EL (cell line): ENCODE measurements at regions not wholly inside any gene's neighbourhood (a gene's known extent, or its start where the extent isn't known, plus 50 kb on each side); places are given as distances from the start of the nearest gene placed in this dataset.
"Not testable (repeated sequence)": the region's sequence is repeated elsewhere in the genome, so short reads cannot be mapped to it uniquely, and the experiment has no call there.

Experiments used
- DNase-seq: peaks from one replicate; pipeline ENCODE4 v3.0.0-alpha.2; 2016

DNA sequence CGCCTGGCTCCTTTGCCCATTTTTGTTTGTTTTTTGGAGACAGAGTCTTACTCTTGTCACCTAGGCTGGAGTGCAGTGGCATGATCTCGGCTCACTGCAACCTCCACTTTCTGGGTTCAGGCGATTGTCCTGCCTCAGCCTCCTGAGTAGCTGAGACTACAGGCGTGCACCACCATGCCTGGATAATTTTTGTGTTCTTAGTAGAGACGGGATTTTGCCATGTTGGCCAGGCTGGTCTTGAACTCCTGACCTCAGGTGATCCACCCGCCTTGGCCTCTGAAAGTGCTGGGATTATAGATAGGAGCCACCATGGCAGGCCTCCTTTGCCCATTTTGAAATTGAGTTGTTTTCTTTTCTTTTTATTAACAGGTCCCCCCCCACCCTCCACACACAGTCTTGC lies 89.4 kb upstream of the TPTE start:
- not testable (repeated sequence) for DNase-seq

GRCh38 chr21:10432456-10432855 lies 88.9 kb upstream of the TPTE start:
- DNase-seq = not testable (repeated sequence)

GRCh38 chr21:10437977-10438376 lies 83.4 kb upstream of the TPTE start:
- not testable (repeated sequence) for DNase-seq

GRCh38 chr21:10440639-10441038 lies 80.7 kb upstream of the TPTE start:
- DNase-seq = not testable (repeated sequence)

GRCh38 chr21:10442018-10442417 lies 79.4 kb upstream of the TPTE start:
- DNase-seq = not testable (repeated sequence)

GRCh38 chr21:10445685-10446084 lies 75.7 kb upstream of the TPTE start:
- DNase-seq = not testable (repeated sequence)

DNA sequence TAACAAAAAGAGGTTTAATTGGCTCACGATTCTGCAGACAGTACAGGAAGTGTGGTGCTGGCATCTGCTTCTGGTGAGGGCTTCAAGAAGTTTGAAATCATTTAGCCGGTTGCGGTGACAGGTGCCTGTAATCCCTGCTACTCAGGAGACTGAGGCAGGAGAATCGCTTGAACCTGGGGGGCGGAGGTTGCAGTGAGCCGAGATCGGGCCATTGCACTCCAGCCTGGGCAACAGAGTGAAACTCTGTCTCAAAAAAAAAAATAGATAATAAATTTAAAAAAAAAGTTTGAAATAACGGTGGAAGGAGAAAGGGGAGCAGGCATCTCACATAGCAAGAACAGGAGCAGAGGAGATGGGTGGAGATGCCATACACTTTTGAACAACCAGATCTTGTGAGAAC lies 71.9 kb upstream of the TPTE start:
- DNase-seq = not testable (repeated sequence)

DNA sequence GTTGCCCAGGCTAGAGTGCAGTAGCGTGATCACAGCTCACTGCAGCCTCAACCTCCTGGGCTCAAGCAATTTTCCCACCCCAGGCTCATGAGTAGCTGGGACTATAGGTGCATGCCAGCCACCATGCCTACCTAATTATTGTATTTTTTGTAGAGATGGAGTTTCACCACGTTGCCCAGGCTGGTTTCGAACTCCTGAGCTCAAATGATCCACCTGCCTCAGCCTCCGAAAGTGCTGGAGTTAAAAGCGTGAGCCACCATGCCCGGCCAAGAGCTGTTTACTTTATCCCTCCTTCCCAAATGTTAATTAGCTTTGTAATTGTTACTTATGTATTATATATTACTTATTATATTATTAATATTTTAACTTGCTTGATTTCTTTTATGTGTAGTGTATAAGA lies 70.1 kb upstream of the TPTE start:
- not testable (repeated sequence) for DNase-seq

- DNase-seq = not testable (repeated sequence)
These were observed 63.6 kb upstream of the TPTE start for GRCh38 chr21:10457765-10458164.

GRCh38 chr21:10460957-10461356 lies 60.4 kb upstream of the TPTE start:
- DNase-seq = not testable (repeated sequence)

GRCh38 chr21:10461445-10461844 lies 59.9 kb upstream of the TPTE start:
- not testable (repeated sequence) for DNase-seq

DNA sequence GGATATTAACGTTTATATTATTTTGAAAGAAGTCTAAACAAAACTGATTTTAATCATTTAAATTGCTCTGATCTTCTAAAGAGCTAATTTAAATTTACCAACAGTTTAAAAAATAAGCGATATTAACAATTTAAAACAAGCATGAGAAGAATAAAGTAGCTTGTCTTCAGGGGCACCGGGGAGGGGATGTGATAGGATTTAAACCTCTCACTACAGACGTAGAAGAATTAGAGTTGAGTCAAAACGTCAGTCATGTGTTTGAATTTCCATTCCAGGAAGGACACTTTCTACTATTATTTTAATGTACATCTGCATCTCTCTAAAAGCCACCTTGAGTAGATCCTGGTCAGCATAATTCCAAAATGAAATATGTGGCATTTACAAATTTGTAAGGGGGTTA lies 58.2 kb upstream of the TPTE start:
- DNase-seq = no peak

GRCh38 chr21:10464975-10465374 lies 56.4 kb upstream of the TPTE start:
- no peak for DNase-seq

- not testable (repeated sequence) for DNase-seq
These were observed 55.8 kb upstream of the TPTE start for GRCh38 chr21:10465524-10466110.

- no peak for DNase-seq
These were observed 55.2 kb upstream of the TPTE start for GRCh38 chr21:10466200-10466599.
